ENCODE measurements at regions not wholly inside any gene's neighbourhood (a gene's known extent, or its start where the extent isn't known, plus 50 kb on each side); places are given as distances from the start of the nearest gene placed in this dataset.

DNA sequence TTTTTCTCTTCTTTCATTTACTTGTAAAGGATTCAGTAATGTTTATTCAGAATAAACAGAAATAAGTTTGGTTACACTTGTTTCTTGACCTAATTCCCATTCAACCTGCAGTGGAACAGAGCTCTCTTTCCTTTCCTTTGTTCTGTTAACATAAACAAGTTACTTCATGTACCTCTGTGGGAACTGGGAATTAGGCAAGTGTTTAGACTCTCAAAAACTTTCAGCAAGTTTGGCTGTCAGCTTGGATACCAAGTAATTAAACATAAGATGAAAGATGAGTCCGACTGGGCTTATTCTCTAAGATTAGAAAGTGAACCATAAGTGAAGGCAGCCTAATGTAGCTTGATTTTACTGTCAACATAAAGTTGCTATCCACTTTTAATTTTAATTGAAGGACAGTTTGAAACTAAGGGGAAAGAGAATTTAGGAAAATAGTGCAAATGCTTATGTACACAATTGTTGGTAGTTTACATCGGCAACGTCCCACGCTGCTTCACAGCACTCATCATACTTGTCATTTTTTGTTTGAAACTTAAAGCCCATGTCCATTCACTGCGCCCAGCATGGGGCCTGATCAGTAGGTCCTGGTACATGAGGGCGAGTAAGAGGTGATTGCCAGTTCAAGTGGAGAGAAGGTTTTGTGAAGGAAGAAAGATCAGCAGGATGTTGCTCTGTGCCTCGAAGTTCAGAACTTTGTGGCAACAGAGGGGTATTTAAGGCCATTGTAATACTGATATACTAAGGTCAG lies 113.0 kb downstream of the PLEKHG1 start:
- no peak for DNase-seq (ENCODE audit: low spot score)

GRCh38 chr6:150713487-150713886 lies 113.8 kb downstream of the PLEKHG1 start:
- no peak for DNase-seq (ENCODE audit: low spot score)

DNA sequence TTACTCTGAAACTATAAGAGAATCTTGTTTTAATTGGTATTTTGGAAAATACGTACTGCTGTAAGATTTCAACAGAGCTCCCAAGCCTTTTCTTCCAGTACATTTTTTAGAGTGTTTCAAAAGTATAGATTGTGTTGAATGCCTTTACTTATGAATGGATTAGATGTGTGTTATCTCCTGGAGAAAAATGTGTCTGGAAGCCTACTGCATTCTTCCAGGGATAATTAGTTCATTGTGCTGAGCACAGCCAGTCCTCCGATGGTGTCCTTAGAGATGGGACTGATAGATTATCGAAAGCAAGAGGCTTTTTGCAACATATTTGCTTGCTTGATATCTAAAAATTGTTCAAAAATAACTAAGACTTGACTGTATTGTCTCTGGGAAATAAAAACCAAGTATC lies 114.2 kb downstream of the PLEKHG1 start:
- DNase-seq (ENCODE audit: low spot score) = no peak

DNA sequence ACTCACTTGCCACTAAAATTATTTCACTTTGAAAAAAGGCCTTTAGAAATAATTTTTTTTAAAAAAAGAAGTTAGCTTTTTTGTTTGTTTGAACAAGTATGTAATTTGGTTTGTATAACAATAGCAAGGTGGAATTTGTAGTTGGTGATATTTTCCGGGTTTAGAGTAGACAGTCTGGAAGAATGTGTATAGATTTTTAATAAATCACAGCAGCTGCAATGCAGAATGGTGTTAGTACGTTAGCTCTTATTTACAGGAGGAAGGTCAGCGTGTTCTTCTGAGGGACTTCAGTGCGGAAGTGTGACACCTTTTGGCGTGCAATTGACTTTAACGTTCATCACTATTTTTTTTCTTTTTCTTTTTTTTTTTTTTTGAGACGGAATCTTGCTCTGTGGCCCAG lies 115.4 kb downstream of the PLEKHG1 start:
- DNase-seq (ENCODE audit: low spot score) = no peak

GRCh38 chr6:150717419-150717818 lies 117.7 kb downstream of the PLEKHG1 start:
- no peak for DNase-seq (ENCODE audit: low spot score)

GRCh38 chr6:150719099-150719766 lies 119.5 kb downstream of the PLEKHG1 start:
- DNase-seq (ENCODE audit: low spot score) = no peak

DNA sequence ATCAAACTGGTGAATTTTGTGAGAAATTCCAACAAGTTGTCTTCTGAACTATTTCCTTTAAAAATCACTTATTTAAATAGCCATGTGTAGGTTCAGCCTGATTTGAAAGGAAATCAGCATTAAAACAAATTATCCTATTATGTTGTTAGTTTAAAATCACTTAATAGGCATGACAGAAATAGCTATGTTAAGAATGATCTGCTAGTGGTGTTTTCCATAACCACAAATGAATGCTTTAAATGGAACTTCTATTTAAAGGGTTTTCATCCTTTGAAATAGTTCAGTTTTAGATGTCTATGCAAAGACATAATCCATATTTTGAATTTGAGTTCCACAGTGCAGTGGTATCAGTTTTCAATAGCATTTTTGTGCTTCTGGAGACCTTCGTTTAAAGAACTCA lies 120.1 kb downstream of the PLEKHG1 start:
- no peak for DNase-seq (ENCODE audit: low spot score)

- DNase-seq (ENCODE audit: low spot score) = no peak
Observed at GRCh38 chr6:150720774-150721233, 121.1 kb downstream of the PLEKHG1 start.

DNA sequence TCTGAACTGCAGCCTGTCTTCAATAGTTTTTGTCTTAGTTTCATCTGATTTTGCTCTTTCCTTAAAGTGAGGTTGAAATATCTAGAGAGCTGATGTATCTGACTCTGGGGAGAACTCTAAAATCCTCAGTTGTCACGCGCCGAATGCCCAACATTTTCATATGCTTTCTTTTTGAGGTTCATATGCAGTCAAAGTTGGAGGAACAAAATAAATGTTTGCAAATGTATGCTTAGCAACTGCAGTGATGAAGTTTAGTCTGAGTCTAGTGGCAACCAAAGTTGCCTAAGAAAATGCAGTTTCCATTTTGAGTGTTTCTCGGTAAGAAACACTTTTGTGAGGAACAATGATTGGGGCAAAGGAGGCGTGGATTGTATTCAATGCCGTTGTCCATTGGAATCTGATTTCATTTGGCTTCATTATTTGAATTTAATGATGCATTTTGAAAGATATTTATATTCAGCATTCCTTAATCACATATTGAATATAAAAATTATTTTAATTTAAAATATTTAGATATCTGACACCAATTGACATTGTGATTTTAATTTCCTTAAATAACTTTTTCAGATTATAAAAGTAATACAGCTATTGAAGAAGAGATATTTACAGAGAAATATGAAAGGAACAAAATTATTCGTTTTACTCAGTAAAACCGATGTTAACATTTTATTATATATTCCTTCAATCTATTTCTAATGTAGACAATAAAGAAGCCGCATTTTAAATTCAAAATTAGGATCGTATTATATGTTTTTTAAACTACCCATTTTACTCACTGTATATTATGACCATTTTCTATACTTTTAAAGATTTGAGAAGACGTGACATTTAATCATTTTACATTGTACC lies 122.0 kb downstream of the PLEKHG1 start:
- no peak for DNase-seq (ENCODE audit: low spot score)

GRCh38 chr6:150722614-150723344 lies 123.1 kb downstream of the PLEKHG1 start:
- DNase-seq (ENCODE audit: low spot score) = no peak

GRCh38 chr6:150723345-150723658 lies 123.6 kb downstream of the PLEKHG1 start:
- DNase-seq (ENCODE audit: low spot score) = no peak

DNA sequence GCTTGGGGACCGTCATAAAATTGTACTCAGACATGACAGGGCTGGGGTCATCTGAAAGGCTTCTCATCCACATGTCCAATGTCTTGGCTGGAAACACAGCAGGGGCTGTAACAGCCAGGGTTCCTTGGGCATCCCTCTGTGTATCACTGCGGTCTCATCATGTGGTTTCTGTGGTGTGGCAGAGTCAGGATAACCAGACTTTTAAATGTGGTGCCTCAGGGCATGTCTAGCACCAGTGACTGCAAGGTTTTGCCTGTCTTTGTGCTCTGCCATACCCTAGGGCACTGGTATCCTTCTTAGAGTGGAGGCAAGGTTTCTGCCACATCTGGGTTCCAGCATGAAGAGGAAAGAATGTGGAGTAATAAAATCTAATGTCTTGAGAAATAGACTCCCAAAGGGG lies 124.2 kb downstream of the PLEKHG1 start:
- DNase-seq (ENCODE audit: low spot score) = no peak

DNA sequence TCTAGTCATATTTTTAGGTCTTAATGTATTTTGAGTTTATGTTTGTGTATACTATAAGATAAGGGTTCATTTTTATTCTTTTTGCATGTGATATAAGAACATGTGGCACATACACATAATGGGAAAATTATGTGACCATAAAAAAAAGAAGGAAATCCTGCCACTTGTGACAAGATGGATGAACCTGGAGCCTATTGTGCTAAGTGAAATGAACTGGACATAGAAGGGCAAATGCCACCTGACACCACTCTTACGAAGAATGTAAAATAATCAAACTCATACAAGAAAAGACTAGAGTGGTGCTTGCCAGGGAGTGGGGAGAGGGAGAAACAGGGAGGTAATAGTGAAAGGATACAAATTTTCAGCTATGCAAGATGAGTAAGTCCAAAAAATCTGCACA lies 126.1 kb downstream of the PLEKHG1 start:
- DNase-seq (ENCODE audit: low spot score) = no peak

DNA sequence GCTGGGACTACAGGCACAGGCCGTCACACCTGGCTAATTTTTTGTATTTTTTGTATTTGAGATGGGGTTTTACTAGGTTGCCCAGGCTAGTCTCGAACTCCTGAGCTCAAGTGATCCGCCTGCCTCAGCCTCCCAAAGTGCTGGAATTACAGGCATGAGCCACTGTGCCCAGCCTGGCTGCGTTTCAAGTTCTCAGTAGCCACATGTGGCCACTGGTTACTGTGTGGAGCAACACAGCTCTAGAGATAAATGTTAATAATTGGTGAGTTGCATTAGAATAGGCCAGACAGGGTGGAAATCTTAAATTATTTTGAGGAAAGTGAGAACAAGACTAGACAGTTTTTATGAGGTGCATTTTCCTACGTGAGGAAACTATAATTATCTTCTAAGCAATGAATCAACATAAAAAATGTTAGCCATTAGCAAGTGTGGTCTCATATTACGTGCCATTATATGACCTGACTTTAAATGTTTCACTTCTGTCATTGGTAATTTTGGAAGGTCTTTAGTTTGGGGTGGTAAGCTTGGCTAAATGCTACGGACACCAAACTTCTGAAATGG lies 129.6 kb downstream of the PLEKHG1 start:
- DNase-seq (ENCODE audit: low spot score) = no peak

DNA sequence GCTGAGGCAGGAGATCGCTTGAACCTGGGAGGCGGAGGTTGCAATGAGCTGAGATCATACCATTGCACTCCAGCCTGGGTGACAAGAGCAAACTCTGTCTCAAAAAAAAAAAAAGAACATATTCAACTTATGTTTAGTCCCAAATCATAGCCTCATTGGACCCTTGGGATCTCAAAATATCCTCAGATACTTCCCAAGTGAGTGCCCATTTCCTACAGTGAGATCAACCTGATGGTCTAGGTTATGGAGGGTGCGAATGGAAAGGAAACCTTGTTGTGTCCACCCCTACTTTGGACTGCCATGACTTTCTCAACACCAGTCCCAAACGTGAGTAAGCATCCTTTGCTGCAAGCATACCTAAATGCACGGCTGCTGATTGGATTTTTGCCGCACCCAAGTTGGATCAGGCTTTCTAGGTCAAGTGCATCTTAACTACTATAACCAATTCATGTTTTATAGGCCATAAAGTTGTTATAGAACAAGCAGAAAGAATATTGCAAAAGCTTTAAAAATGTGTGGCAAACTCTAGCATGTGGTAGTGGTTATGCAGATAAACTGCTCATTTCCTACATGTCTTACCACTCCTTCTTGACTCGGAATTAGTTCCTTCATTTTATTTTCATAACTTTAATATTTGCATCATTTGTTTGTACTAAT lies 131.2 kb downstream of the PLEKHG1 start:
- DNase-seq (ENCODE audit: low spot score) = no peak

- no peak for DNase-seq (ENCODE audit: low spot score)
Observed at GRCh38 chr6:150732765-150733539, 132.6 kb upstream of the MTHFD1L start.

- DNase-seq (ENCODE audit: low spot score) = no peak
Observed at GRCh38 chr6:150733726-150734125, 131.8 kb upstream of the MTHFD1L start.

GRCh38 chr6:150734235-150734634 lies 131.3 kb upstream of the MTHFD1L start:
- no peak for DNase-seq (ENCODE audit: low spot score)

GRCh38 chr6:150735341-150735851 lies 130.1 kb upstream of the MTHFD1L start:
- DNase-seq (ENCODE audit: low spot score) = no peak

GRCh38 chr6:150738092-150738629 lies 127.3 kb upstream of the MTHFD1L start:
- DNase-seq (ENCODE audit: low spot score) = no peak
